Activated CD4-positive, alpha-beta T cell treated with anti-CD3 and anti-CD28 coated beads, Interleukin-2, amount 50 U/mL, for 16 hours (primary cell): ENCODE measurements at regions not wholly inside any gene's neighbourhood (a gene's known extent, or its start where the extent isn't known, plus 50 kb on each side); places are given as distances from the start of the nearest gene placed in this dataset.
"Not testable (repeated sequence)": the region's sequence is repeated elsewhere in the genome, so short reads cannot be mapped to it uniquely, and the experiment has no call there.

Source experiments
- DNase-seq: peaks from one replicate; pipeline ENCODE4 v3.0.0-alpha.2; 2020

DNA sequence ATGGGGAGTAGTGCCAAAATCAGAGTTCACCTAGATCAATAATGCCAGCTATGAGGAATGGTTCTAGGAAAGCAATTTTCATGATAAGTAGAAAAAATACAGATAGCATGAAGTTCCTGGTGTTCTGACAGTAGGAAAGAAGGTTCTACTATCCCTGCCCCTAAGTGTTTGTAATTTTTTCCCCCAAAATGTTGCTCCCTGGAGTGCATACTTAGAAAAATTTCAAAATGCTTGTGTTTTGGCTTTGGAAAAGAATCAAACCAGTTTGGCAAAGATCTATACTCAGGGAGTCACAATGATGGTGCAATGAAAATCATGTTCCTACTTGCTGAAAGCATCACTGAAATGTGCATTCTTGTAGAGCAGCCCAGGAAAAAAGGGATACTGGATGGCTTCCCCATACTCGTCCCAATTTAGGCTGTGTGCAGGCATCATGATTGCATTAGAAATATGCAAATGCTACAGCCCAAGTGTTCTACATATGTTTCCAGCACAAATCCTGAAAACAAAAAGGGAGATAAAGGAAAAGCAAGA lies 74.7 kb downstream of the LPAR4 start:
- DNase-seq = no peak

GRCh38 chrX:78831523-78831922 lies 84.0 kb downstream of the LPAR4 start:
- peak; percentile 28 for DNase-seq

GRCh38 chrX:78838709-78839108 lies 91.2 kb downstream of the LPAR4 start:
- DNase-seq = no peak

GRCh38 chrX:78839711-78840110 lies 92.2 kb downstream of the LPAR4 start:
- no peak for DNase-seq

GRCh38 chrX:78844218-78844617 lies 96.7 kb downstream of the LPAR4 start:
- DNase-seq = not testable (repeated sequence)

DNA sequence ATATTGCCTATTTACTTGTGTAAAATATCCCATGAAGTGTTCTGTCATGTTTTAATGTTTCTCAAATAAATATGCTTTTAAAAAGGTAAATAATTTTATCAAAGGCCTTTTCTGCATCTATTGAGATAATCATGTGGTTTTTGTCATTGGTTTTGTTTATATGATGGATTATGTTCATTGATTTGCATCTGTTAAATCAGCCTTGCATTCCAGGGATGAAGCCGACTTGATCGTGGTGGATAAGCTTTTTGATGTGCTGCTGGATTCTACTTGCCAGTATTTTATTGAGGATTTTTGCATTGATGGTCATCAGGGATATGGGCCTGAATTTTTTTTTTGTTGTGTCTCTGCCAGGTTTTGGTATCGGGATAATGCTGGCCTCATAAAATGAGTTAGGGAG lies 63.9 kb upstream of the P2RY10 start:
- not testable (repeated sequence) for DNase-seq

- peak; percentile 20 for DNase-seq
Measured at GRCh38 chrX:78886550-78886949, 58.6 kb upstream of the P2RY10 start.
